Uterus (tissue), 3 donors: ENCODE measurements at regions not wholly inside any gene's neighbourhood (a gene's known extent, or its start where the extent isn't known, plus 50 kb on each side); places are given as distances from the start of the nearest gene placed in this dataset.
"Not testable (repeated sequence)": the region's sequence is repeated elsewhere in the genome, so short reads cannot be mapped to it uniquely, and the experiment has no call there.

ENCODE experiments used
- DNase-seq, 2 donors: peaks; one replicate each; pipeline ENCODE4 v3.0.0-alpha.2; 2019 to 2020
- H3K27ac ChIP-seq, 2 donors: fragments of 200-600 bp; sonication (generic); 1 replicate in 1 of 2; 2 replicates in 1 of 2; pipeline ENCODE4 v1.5.1; 2016 to 2018
- H3K27me3 ChIP-seq, 2 donors: fragments of 200-600 bp; sonication (generic); one replicate each; pipeline ENCODE4 v1.5.1; 2018 to 2019; ENCODE audit warnings: control low read depth in 1 of 2
- H3K36me3 ChIP-seq, 2 donors: fragments of 200-600 bp; sonication (generic); one replicate each; pipeline ENCODE4 v1.5.1; 2019; ENCODE audit warnings: control low read depth in 1 of 2
- H3K4me1 ChIP-seq, 2 donors: fragments of 200-600 bp; sonication (generic); one replicate each; pipeline ENCODE4 v1.5.1; 2018 to 2019; ENCODE audit warnings: control low read depth in 1 of 2
- H3K4me3 ChIP-seq, 2 donors: fragments of 200-600 bp; sonication (generic); 1 replicate in 1 of 2; 2 replicates in 1 of 2; pipeline ENCODE4 v1.5.1; 2018 to 2019; ENCODE audit warnings: mild to moderate bottlenecking in 1 of 2
- H3K9me3 ChIP-seq, 2 donors: fragments of 200-600 bp; sonication (generic); one replicate each; pipeline ENCODE4 v1.5.1; 2019; ENCODE audit warnings: control low read depth in 1 of 2
- POLR2A ChIP-seq, 2 donors: fragments of 450-650 bp; IDR thresholded peaks; one replicate each; pipeline ENCODE4 v1.6.1; 2016; ENCODE audit warnings: antibody characterized with exemption in 2 of 2, mild to moderate bottlenecking in 1 of 2, moderate library complexity in 1 of 2
- intact Hi-C: fragments of 100-400 bp; cut with DNase I; formaldehyde crosslinking; loops from one replicate; pipeline ENCODE4 v1.15.1; 2023; ENCODE audit warnings: low total_unique reads
- TF ChIP-seq, protein P1 (sequence below), 4 experiments: fragments of 200-600 bp in 2 of 4; fragments of 450-650 bp in 2 of 4; sonication (generic) in 2 of 4; IDR thresholded peaks; one replicate each; pipeline ENCODE4 v1.5.1; 2016 to 2019; ENCODE audit warnings: antibody characterized with exemption in 4 of 4, mild to moderate bottlenecking in 2 of 4, moderate library complexity in 1 of 4
- donor health status: DM: yes; HTN: yes; CAD: no.

DNA sequence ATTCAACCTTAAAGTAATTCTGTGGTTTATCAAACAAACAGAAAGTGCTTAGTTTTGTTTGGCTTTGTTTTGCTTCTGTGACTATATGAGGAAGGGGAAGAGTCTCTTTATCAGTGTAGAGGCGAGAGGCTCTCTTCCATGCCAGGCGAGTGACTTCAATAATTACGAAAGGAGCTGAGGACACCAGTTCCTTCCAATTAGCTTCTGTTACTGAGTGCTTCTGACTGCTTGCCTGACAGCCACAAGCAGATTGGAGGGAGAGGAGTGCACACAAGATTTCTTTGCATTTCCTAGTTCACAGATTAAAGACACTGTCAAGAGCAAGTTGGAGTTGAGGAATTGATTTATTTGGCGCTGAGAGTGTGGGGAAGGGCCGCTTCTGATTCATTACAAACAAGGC lies 1484.5 kb upstream of the TENM4 start:
- Histone ChIP-seq H3K9me3 (no peaks in the 10 kb centered on the region), H3K27me3 (no peaks in the 10 kb centered on the region), H3K27ac (no peak overlapping the region), H3K4me1 (no peaks in the 10 kb centered on the region), H3K36me3 (no peaks in the 10 kb centered on the region), H3K4me3 (no peak overlapping the region)
- DNase-seq = no peak
- intact Hi-C loops = no loop called here
- TF ChIP-seq, protein P1, sequence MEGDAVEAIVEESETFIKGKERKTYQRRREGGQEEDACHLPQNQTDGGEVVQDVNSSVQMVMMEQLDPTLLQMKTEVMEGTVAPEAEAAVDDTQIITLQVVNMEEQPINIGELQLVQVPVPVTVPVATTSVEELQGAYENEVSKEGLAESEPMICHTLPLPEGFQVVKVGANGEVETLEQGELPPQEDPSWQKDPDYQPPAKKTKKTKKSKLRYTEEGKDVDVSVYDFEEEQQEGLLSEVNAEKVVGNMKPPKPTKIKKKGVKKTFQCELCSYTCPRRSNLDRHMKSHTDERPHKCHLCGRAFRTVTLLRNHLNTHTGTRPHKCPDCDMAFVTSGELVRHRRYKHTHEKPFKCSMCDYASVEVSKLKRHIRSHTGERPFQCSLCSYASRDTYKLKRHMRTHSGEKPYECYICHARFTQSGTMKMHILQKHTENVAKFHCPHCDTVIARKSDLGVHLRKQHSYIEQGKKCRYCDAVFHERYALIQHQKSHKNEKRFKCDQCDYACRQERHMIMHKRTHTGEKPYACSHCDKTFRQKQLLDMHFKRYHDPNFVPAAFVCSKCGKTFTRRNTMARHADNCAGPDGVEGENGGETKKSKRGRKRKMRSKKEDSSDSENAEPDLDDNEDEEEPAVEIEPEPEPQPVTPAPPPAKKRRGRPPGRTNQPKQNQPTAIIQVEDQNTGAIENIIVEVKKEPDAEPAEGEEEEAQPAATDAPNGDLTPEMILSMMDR (IDR thresholded peaks at IDR 0.05) = no peak
- no peak for TF ChIP-seq POLR2A (IDR thresholded peaks at IDR 0.05)

DNA sequence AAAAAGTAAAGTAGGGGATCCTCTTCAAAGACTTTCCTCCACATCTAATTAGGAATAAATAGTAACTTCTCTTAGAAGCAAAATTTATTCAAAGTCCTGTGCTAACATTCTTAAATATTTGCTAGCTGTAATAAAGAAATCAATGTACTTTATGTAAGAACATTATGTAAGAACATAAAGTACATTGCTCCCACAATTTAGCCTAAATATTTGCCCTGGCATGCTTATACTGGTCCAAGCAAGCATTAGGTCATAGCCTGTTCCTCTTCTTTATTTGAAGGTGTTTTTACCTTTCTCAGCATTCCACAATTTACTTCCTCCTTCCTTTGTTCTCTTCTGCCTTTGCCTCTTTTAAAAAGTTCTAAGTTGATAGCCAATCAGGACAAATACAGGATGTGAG lies 1480.5 kb upstream of the TENM4 start:
- H3K9me3 ChIP-seq, H3K27ac ChIP-seq, H3K36me3 ChIP-seq, H3K27me3 ChIP-seq, intact Hi-C loops, H3K4me1 ChIP-seq, H3K4me3 ChIP-seq, DNase-seq: not testable (repeated sequence)

DNA sequence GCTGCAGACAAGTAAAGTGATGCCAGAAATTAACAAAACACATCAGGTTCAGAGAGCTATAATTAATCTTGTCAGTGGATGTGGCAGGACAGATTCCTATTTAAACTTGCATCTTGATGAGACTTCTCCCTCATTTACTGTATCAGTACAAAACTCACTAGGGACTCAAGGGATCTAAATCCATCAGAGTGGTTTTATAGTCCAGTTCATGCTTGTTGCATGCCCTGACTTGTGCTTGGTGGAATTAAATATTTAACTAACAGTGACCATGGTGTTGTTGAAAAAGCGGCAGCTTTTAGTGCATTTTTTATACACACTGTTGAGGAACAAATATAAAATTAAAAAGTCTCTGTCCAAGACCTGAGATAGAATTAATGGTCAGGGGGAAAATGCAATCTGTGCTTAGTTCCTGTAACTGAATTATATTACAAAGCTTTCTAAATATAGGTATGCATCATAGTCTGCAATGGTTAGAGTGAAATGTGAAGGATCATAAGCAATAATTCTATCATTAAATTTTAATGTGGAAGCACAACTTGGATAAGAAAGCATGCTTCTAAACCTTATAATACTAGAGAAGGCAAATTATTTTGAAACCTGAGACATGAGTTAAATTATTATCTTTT lies 1475.5 kb upstream of the TENM4 start:
- no peaks in the 10 kb centered on the region for H3K36me3 ChIP-seq
- no peak overlapping the region for H3K27ac ChIP-seq
- DNase-seq = no peak
- intact Hi-C loops = no loop called here
- no peak overlapping the region for H3K4me3 ChIP-seq
- no peaks in the 10 kb centered on the region for H3K4me1 ChIP-seq
- no peak for TF ChIP-seq POLR2A (IDR thresholded peaks at IDR 0.05)
- TF ChIP-seq, protein P1 (IDR thresholded peaks at IDR 0.05) = no peak
- no peaks in the 10 kb centered on the region for H3K9me3 ChIP-seq
- no peaks in the 10 kb centered on the region for H3K27me3 ChIP-seq

DNA sequence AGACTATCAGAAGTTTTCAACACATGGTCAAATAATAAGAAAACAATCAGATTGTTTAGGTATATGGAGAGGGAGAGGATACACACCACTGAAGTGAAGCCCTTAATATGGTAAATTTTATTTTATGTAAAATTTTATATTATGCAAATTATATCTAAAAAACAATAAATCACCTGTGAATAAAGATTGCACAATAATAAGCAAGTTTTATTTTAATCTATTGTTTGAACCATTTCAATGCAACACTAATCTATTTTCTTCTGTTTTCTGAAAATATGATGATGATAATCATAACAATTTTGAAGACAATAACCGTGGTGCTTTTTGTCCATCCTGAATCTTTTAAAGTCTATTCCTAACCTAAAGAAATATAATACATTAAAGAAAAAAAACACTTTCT lies 1473.5 kb upstream of the TENM4 start:
- no peak for DNase-seq
- Histone ChIP-seq H3K4me1 (no peaks in the 10 kb centered on the region), H3K27me3 (no peaks in the 10 kb centered on the region), H3K27ac (no peak overlapping the region), H3K4me3 (no peak overlapping the region), H3K9me3 (no peaks in the 10 kb centered on the region), H3K36me3 (no peaks in the 10 kb centered on the region)
- TF ChIP-seq, protein P1 (IDR thresholded peaks at IDR 0.05) = no peak
- no peak for TF ChIP-seq POLR2A (IDR thresholded peaks at IDR 0.05)
- intact Hi-C loops = no loop called here

DNA sequence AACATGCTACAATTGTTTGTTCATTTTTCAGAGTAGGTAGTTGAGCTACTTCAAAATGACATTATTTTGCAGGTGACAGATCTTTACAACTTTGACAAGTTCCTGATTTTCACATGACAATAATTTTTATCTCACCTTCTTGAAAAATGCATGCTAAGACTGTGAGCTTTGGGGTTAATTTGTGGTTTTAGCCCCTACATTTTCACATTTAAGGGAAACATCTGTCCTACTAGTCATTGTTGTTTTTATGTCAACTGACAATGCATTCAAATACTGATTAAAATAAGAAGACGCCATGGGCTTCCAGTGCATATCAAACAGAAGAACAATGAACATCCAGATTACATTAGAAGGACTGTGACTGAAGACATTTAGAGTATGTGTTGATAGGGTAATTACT lies 1470.8 kb upstream of the TENM4 start:
- no peaks in the 10 kb centered on the region for H3K27me3 ChIP-seq
- no peaks in the 10 kb centered on the region for H3K36me3 ChIP-seq
- no peak overlapping the region for H3K27ac ChIP-seq
- TF ChIP-seq, protein P1 (IDR thresholded peaks at IDR 0.05) = no peak
- no peak for TF ChIP-seq POLR2A (IDR thresholded peaks at IDR 0.05)
- H3K4me1 ChIP-seq = no peaks in the 10 kb centered on the region
- H3K9me3 ChIP-seq = no peaks in the 10 kb centered on the region
- no peak overlapping the region for H3K4me3 ChIP-seq
- no peak for DNase-seq
- intact Hi-C loops = no loop called here

DNA sequence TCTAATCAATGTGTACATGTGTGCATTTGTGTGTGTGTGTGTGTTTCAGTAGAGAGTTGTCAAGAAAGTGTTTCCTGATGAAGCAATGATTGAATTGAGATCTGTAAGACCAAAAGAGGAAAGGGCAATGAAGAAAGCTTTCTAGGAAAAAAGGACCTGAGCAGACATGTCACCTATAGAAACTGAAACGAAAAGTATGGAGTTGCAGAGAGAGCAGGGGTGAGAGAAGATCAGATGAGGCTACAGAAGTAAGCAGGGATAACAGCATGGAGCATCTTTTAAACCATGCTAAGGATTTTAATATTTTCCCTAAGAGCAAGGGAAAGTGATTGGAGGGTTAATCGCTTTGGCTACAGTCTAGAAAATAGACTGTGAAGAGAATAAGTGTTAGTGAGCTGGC lies 1459.4 kb upstream of the TENM4 start:
- no peak for DNase-seq
- H3K4me3 ChIP-seq = no peak overlapping the region
- no peak overlapping the region for H3K27ac ChIP-seq
- intact Hi-C loops = no loop called here
- H3K4me1 ChIP-seq = no peaks in the 10 kb centered on the region
- H3K27me3 ChIP-seq = no peaks in the 10 kb centered on the region
- H3K36me3 ChIP-seq = no peaks in the 10 kb centered on the region
- H3K9me3 ChIP-seq = no peaks in the 10 kb centered on the region
- TF ChIP-seq, protein P1 (IDR thresholded peaks at IDR 0.05) = no peak
- no peak for TF ChIP-seq POLR2A (IDR thresholded peaks at IDR 0.05)
